ENCODE measurements at regions not wholly inside any gene's neighbourhood (a gene's known extent, or its start where the extent isn't known, plus 50 kb on each side); places are given as distances from the start of the nearest gene placed in this dataset.

GRCh38 chr20:7250337-7250736 is 482.9 kb downstream of the BMP2 start:
- TF ChIP-seq CTCF (IDR thresholded peaks at IDR 0.05 in 4 of 5, conservative IDR thresholded peaks at IDR 0.05 in 1 of 5) (no peak), POLR2A (IDR thresholded peaks at IDR 0.05) (no peak)
